NCI-H524 treated with DMSO at 0.1 percent for 48 hours (cell line): ENCODE measurements at regions not wholly inside any gene's neighbourhood (a gene's known extent, or its start where the extent isn't known, plus 50 kb on each side); places are given as distances from the start of the nearest gene placed in this dataset.

ENCODE experiments used
- DNase-seq: peaks from one replicate; lab custom pipeline; 2025; lab: John Stamatoyannopoulos, UW

GRCh38 chr14:22039938-22040780 lies 366.5 kb upstream of the OR4E1 start:
- DNase-seq = no peak

DNA sequence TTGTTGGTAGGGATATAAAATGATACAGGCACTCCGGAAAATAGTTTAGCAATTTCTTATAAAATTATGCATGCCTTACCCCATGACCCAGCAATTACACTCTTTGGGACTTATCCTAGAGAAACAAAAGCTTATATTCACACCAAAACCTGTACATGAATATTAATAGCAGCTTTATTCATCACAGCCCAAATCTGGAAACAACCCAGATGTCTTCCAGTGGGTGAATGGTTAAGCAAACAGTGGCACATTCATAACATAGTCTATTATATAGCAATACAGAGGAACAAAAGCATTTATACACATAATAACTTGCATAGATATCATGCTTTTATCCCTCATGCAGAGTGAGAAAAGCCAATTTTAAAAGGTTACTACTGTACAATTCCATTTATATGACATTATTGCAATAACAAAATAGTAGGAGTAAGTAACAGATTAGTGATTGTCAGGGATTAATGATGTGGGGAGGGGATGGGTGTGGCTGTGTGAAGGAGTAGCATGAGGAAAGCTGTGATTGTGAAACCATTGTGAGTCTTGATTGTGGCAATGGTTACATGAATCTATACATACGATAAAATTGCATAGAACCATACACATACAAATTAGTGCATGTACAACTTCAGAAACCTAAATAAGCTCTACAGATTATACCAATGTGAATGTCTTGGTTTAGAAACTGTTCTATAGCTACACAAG lies 363.1 kb upstream of the OR4E1 start:
- no peak for DNase-seq

DNA sequence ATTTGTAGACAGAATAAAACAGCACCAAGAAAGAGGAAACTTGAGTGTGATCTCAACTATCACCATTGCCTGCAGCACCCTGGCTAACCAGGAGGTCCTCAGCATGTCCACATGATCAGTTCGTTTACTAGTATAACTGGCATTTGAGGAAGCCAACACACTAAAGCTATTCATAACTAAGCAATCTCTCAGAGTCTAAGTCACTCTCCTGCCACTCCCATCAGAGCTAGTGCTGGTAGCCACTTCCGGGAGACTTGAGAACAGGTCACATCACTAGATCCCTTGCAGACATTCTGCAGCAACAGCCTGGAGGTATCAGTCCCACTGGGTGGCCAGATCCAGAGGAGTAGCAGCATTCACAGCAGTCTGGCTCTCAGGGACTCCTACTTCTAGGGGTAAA lies 352.9 kb upstream of the OR4E1 start:
- DNase-seq = no peak

- DNase-seq = no peak
These were observed 352.3 kb upstream of the OR4E1 start for GRCh38 chr14:22025879-22026278.

DNA sequence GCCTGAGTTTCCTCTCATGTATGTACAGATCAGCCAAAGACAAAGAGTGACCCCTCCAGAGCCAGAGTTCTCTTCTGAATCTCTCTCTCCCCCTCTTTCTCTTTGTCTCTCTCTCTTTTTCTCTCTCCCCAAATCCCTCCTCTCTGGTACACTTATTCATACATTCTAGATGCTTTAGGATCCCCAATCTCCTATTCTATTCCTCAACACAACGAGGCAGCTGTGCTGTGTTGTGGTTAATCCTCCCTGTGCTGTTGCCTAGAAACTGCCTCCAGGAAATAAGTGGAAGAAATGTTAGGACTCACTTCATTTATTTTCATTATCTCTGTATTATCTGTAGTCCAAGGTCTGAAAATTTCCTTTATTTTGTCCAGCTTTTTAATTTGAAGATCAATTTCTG lies 350.5 kb upstream of the OR4E1 start:
- no peak for DNase-seq

- no peak for DNase-seq
These were observed 345.3 kb upstream of the OR4E1 start for GRCh38 chr14:22018890-22019289.

GRCh38 chr14:22012452-22012851 lies 338.8 kb upstream of the OR4E1 start:
- no peak for DNase-seq

- no peak for DNase-seq
These were observed 337.6 kb upstream of the OR4E1 start for GRCh38 chr14:22011253-22011642.

DNA sequence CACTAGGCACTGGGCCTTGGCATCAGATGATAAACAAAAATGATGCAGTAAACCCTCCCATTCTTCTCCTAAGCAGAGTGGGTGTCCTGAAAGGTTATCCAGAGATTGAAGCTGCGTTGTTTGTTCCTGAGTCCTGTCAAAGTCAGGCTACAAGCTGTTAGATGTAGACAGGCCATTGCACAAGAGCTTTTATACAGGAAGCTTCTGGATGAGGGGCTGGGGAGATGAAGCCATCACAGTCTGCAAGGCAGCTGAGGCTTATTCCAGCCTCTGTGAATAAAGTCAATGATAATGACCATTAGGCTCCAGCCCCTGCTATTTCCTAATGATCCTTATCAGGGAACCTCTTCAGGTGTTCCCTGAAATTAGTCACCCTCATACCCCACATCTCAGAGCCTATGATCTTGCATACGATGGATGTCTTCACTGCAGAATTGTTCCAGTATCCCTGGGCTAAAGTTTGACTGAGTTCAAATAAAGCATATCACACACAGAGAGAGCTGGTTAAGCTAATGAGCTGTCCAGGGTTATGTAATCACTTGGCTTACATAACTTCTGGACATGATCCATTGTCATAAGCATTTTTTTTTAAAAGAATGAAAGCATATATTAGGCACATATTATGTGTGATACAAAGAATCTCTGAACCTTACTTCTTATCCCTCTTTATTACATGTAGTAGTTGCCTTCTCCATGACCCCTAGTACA lies 337.1 kb upstream of the OR4E1 start:
- no peak for DNase-seq

DNA sequence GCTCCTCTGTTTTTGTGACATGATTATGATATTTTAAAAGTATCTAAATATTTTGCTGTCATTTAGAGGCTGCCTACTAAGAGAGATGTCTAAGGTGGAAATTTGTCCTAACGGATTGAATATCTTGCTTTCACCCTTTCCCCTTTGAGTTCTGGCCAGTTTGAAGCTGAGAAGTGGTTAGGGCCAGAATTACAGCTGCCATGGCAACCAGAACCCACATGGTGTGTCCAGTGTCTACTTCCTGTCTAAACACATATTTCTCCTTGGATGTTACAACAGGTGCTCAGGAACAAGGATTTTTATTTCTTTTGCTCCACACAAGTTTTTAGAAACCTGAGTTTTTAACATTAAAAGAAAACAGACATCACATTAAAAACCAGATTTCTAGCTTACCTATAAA lies 335.1 kb upstream of the OR4E1 start:
- DNase-seq = no peak

GRCh38 chr14:22007784-22008412 lies 334.3 kb upstream of the OR4E1 start:
- DNase-seq = no peak

DNA sequence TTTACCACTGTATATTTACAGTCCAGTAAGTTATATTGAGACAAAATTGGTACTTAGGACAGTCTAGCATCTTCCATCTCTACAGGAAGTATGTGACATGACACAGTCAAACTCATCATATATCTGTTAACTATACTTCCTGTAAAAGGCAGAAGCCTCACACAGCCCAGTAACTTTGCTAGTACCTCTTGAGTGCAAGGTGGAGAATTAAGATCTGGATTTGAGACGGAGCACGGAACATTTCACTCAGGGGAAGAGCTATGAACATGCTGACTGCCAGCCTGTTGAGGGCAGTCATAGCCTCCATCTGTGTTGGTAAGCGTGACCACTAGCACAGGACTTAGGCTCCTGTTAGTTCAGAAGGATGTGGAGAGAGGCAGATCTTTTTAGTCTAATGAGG lies 333.7 kb upstream of the OR4E1 start:
- no peak for DNase-seq

DNA sequence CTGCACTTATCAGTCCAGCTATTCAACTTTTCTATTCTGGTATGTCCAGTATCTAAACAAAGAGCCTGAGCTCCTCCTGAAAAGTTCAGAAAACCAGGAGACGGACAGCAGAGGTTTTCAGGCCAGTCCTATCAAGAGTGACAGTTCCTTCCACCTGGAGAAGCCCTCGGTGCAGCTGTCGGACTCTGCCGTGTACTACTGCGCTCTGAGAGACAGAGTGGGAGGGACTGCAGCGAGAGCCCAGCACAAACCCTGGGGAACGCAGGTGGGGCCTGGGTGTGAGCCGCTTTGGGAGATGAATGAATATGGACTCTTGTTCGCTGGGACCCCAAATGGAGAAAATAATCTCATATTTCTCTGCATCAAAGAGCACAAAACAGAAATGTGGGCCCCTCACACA lies 329.8 kb upstream of the OR4E1 start:
- DNase-seq = no peak

GRCh38 chr14:22002860-22003284 lies 329.3 kb upstream of the OR4E1 start:
- no peak for DNase-seq

- no peak for DNase-seq
These were observed 325.8 kb upstream of the OR4E1 start for GRCh38 chr14:21999402-21999801.

DNA sequence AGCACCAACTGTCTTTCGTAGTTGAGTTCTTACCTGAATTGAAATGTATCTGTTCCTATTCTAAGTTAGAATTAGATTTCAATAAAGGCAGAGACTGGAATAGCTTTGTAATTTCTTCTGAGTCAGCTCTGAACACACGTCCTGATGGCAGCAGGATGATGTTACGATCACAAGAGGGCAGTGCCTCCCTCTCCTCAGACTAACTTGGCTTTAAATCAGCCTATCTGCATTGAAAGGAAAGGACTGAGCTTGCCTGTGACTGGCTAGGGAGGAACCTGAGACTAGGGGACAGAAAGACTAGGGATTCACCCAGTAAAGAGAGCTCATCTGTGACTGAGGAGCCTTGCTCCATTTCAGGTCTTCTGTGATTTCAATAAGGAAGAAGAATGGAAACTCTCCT lies 323.7 kb upstream of the OR4E1 start:
- no peak for DNase-seq

DNA sequence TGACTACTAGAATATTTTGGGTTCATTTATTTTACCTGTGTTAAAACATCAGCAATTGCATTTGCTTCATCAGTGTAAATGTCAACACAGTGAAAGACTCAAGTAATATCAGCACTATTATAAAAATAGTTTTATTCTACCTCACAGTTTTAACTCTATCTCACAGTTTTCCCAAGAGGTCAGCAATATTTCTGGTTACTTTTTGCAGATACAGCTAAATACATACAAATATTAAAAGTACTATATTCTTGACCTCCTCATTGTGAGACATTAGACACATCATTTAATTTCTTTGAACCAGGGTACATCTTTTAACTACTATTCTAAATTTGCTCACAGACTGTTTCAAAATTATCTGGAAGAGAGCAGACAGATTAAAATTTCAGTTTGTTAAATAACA lies 321.7 kb upstream of the OR4E1 start:
- no peak for DNase-seq

DNA sequence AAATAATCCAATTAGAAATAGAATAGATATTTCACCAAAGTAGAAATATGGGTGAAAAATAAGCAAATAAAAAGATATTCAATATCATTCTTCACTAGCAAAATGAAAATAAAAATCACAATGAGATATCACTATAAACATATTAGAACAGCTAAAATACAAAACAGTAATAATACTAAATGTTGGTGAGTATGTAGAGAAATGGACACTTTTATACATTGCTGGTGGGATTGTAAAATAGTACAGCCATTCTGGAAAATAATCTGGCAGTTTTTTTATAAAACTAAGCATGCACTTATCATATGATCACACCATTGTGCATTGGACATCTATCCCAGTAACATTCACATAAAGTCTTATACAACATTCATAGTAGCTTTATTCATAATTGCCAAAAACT lies 320.2 kb upstream of the OR4E1 start:
- DNase-seq = no peak

DNA sequence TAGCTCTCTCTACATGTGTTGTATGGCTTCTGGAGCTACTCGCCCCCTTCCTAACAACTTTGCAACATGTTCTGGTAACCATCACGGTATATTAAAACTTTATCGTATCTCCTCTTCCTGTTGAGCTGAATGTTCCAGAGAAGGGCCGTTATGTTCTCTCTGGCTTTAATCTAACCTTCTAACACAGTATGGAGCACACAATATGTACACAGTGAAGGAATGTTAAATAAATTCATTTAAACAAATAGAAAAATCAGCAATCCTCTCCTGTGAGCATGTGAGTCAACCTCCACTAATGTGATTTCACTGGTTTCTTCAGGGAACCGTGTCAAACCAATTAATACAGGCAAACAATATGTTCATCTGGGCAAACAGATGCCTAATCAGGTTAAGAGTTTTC lies 319.5 kb upstream of the OR4E1 start:
- DNase-seq = no peak

DNA sequence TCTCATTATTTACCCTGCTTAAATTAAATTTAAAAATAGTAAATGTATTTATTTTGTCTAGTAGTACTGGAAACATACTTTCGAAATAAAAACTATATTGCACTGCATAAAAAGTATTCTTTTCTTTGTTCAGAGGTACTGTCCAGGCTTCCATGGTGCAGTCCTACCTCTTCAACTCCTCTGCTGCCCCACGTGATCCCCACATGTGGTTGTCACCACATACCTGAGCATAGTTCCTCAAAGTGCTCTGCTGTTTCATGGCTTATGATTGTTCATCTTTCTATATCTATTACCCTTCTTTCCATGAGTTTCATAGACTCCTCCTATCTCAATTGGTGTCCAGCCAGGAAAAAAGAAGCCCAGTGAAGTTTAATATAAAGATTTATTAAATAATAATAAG lies 317.5 kb upstream of the OR4E1 start:
- no peak for DNase-seq

DNA sequence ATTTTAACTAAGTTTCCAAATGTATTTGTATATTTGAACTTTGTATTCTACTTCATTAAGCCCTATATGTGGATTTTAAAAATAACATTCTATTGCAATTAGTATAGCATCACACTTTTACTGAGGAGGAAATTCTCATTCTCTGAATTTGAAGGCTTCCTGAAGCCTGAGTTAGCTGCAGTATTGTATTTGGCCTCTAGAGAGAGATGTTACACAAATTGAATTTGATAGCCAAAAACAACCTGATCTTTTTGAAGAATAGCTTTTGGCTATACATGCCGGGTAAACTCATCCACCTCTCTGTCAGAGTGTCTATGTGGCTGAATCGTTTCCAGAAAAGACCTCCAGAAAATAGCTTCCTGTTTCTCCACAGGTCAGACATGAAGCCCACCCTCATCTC lies 316.5 kb upstream of the OR4E1 start:
- no peak for DNase-seq

GRCh38 chr14:21989090-21989489 lies 315.5 kb upstream of the OR4E1 start:
- DNase-seq = no peak

- DNase-seq = no peak
These were observed 314.8 kb upstream of the OR4E1 start for GRCh38 chr14:21988413-21988812.
